ENCODE measurements at regions not wholly inside any gene's neighbourhood (a gene's known extent, or its start where the extent isn't known, plus 50 kb on each side); places are given as distances from the start of the nearest gene placed in this dataset.

GRCh38 chr11:71364806-71365205 is 83.4 kb downstream of the DHCR7 start:
- Histone ChIP-seq H3K27me3 (ENCODE audit: control insufficient read depth, insufficient read depth, low read length) (peaks cover 3% of the 10 kb centered on the region), H3K9me3 (ENCODE audit: control insufficient read depth, insufficient read depth, low read length) (peaks cover 43% of the 10 kb centered on the region), H3K4me3 (ENCODE audit: low read depth, low read length) (no peak overlapping the region), H3K27ac (ENCODE audit: low read depth, low read length) (no peak overlapping the region)
- TF ChIP-seq CTCF (IDR thresholded peaks at IDR 0.05; ENCODE audit: low read depth, low read length), result no peak
- DNase-seq (ENCODE audit: low read depth, low spot score), result no peak
- CTCF ChIA-PET, result interaction anchor here (0.6 to 1.1 kb wide), 2 partner anchors 20 to 897 kb away, joined by 3 to 5 read pairs; no protein-coding TSS in a partner anchor
- POLR2A ChIA-PET, result no interaction called here

- peaks cover 3% of the 10 kb centered on the region for H3K27me3 ChIP-seq (ENCODE audit: control insufficient read depth, insufficient read depth, low read length)
- no peak for DNase-seq (ENCODE audit: low read depth, low spot score)
- TF ChIP-seq CTCF (IDR thresholded peaks at IDR 0.05; ENCODE audit: low read depth, low read length), result no peak
- H3K9me3 ChIP-seq (ENCODE audit: control insufficient read depth, insufficient read depth, low read length), result peaks cover 39% of the 10 kb centered on the region
- H3K4me3 ChIP-seq (ENCODE audit: low read depth, low read length), result no peak overlapping the region
- CTCF ChIA-PET, result interaction anchor here (0.6 to 1.1 kb wide), 2 partner anchors 21 to 896 kb away, joined by 3 to 5 read pairs; no protein-coding TSS in a partner anchor
- POLR2A ChIA-PET, result no interaction called here
- no peak overlapping the region for H3K27ac ChIP-seq (ENCODE audit: low read depth, low read length)
Observed at GRCh38 chr11:71364176-71364671, 84.0 kb downstream of the DHCR7 start.

- H3K27ac ChIP-seq (ENCODE audit: low read depth, low read length), result no peak overlapping the region
- H3K27me3 ChIP-seq (ENCODE audit: control insufficient read depth, insufficient read depth, low read length), result peaks cover 3% of the 10 kb centered on the region
- ChIA-PET POLR2A (no interaction called here), CTCF (no interaction called here)
- no peak overlapping the region for H3K4me3 ChIP-seq (ENCODE audit: low read depth, low read length)
- peaks cover 34% of the 10 kb centered on the region for H3K9me3 ChIP-seq (ENCODE audit: control insufficient read depth, insufficient read depth, low read length)
- no peak for DNase-seq (ENCODE audit: low read depth, low spot score)
- no peak for TF ChIP-seq CTCF (IDR thresholded peaks at IDR 0.05; ENCODE audit: low read depth, low read length)
Observed at GRCh38 chr11:71363721-71364120, 84.5 kb downstream of the DHCR7 start.

- no peak for DNase-seq (ENCODE audit: low read depth, low spot score)
- peaks cover 4% of the 10 kb centered on the region for H3K27me3 ChIP-seq (ENCODE audit: control insufficient read depth, insufficient read depth, low read length)
- H3K27ac ChIP-seq (ENCODE audit: low read depth, low read length), result no peak overlapping the region
- H3K4me3 ChIP-seq (ENCODE audit: low read depth, low read length), result no peak overlapping the region
- ChIA-PET CTCF (no interaction called here), POLR2A (no interaction called here)
- H3K9me3 ChIP-seq (ENCODE audit: control insufficient read depth, insufficient read depth, low read length), result peaks cover 16% of the 10 kb centered on the region
- TF ChIP-seq CTCF (IDR thresholded peaks at IDR 0.05; ENCODE audit: low read depth, low read length), result no peak
Observed at GRCh38 chr11:71358963-71359567, 89.1 kb downstream of the DHCR7 start.

GRCh38 chr11:71358122-71358728 is 90.0 kb downstream of the DHCR7 start:
- Histone ChIP-seq H3K9me3 (ENCODE audit: control insufficient read depth, insufficient read depth, low read length) (peaks cover 13% of the 10 kb centered on the region), H3K4me3 (ENCODE audit: low read depth, low read length) (no peak overlapping the region), H3K27me3 (ENCODE audit: control insufficient read depth, insufficient read depth, low read length) (peaks cover 4% of the 10 kb centered on the region), H3K27ac (ENCODE audit: low read depth, low read length) (no peak overlapping the region)
- no peak for DNase-seq (ENCODE audit: low read depth, low spot score)
- POLR2A ChIA-PET, result no interaction called here
- CTCF ChIA-PET, result no interaction called here
- TF ChIP-seq CTCF (IDR thresholded peaks at IDR 0.05; ENCODE audit: low read depth, low read length), result no peak

Measured in AG04450 (cell line).